GM12864 (cell line): ENCODE measurements at regions not wholly inside any gene's neighbourhood (a gene's known extent, or its start where the extent isn't known, plus 50 kb on each side); places are given as distances from the start of the nearest gene placed in this dataset.

Source experiments
- DNase-seq: peaks from one replicate; pipeline ENCODE4 v3.0.0-alpha.2; 2011; ENCODE audit warnings: low read depth
- H3K4me3 ChIP-seq: 2 replicates; pipeline ENCODE4 v1.5.1; 2011; ENCODE audit warnings: mild to moderate bottlenecking, low read depth, low read length, control low read depth
- TF ChIP-seq, protein P1 (sequence below): IDR thresholded peaks from 2 replicates; pipeline ENCODE4 v1.5.1; 2011; ENCODE audit warnings: low read depth, mild to moderate bottlenecking, moderate library complexity, low read length, control low read depth, inconsistent platforms; ENCODE audit errors: missing control alignments

DNA sequence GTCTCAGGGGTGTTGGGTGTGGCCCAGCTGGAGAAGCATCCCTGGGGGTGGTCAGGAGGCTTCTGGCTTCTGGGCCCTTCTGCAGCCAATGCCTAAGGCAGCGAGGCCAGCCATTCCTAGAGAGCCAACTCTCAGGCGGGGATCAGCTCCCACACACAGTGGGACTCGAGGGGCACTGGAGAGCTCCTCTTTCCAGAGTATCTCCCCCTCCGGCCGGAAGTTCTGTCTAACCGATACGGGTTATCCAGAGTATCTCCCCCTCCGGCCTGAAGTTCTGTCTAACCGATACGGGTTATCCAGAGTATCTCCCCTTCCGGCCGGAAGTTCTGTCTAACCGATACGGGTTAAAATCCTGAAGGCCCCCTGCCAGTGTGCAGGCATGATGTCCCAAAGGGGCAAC is 71.2 kb upstream of the B3GAT1 start:
- TF ChIP-seq, protein P1, sequence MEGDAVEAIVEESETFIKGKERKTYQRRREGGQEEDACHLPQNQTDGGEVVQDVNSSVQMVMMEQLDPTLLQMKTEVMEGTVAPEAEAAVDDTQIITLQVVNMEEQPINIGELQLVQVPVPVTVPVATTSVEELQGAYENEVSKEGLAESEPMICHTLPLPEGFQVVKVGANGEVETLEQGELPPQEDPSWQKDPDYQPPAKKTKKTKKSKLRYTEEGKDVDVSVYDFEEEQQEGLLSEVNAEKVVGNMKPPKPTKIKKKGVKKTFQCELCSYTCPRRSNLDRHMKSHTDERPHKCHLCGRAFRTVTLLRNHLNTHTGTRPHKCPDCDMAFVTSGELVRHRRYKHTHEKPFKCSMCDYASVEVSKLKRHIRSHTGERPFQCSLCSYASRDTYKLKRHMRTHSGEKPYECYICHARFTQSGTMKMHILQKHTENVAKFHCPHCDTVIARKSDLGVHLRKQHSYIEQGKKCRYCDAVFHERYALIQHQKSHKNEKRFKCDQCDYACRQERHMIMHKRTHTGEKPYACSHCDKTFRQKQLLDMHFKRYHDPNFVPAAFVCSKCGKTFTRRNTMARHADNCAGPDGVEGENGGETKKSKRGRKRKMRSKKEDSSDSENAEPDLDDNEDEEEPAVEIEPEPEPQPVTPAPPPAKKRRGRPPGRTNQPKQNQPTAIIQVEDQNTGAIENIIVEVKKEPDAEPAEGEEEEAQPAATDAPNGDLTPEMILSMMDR: no peak
- DNase-seq: no peak
- no peak overlapping the region for H3K4me3 ChIP-seq

DNA sequence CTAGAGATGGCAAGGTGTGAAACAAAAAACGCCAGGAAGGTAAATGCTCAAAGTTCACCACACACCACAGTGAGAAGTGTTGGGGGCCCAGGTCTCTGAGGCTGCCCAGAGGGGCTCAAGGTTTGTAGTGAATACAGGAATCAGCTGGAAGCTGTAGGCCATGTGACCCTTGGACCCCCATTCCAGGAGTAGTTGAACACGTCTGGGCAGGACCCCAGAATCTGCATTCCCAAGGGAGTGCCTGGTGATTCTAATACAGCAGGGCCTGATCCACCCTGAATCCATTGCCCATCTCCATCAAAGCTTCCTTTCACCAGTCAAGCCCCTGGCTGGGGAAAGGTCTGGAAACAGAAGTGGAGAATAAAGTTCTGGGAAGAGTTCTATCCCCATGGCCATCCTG is 70.8 kb upstream of the B3GAT1 start:
- no peak overlapping the region for H3K4me3 ChIP-seq
- no peak for DNase-seq
- TF ChIP-seq, protein P1: no peak

DNA sequence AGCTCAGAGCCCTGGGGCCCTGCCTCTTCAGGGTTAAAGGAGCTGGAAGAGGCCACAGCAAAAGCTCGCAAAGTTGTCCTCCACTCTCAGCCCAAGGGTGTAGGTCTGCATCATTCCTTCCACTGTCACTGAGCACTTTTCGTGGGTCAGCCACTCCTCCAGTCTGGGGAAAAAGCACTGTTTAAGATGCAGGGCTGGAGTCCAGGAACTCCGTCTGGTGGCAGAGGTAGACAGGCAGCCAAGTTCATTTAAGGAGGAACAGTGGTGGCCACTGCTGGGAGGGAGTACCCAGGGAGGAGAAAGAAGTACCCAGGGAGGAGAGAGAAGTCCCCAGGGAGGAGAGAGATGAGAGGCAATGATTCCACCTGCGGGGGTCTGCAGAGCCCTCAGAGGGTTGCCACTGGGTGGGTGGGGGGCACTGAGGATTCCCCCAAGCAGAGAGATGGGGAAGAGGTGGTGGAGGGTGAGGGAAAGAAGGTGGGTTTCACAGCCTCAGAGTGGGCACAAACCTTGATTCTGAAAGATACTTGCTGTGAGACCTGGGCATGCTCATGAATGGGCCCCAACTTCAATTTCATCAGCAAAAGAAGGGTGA is 70.0 kb upstream of the B3GAT1 start:
- TF ChIP-seq, protein P1: no peak
- no peak overlapping the region for H3K4me3 ChIP-seq
- no peak for DNase-seq

DNA sequence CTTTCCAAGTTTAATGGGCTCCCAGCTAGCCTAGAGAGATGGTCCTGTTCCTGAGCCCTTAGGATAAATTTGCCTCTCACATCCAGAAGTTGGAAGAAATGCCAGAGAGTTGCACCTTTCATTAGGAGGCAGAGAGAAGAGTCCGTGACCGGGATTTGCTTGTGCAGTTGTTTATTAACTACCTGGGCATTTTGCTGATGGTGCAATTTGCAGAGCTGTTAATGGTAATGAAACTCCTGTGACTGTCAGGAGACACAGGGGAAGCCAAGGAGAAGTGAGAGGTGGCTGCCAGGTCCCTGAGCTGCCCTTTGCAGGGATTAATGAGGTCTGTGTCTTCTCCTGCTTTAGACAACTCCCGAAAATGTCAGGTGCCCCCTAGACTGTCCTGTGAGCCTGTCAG is 69.1 kb upstream of the B3GAT1 start:
- TF ChIP-seq, protein P1: no peak
- H3K4me3 ChIP-seq: no peak overlapping the region
- no peak for DNase-seq

DNA sequence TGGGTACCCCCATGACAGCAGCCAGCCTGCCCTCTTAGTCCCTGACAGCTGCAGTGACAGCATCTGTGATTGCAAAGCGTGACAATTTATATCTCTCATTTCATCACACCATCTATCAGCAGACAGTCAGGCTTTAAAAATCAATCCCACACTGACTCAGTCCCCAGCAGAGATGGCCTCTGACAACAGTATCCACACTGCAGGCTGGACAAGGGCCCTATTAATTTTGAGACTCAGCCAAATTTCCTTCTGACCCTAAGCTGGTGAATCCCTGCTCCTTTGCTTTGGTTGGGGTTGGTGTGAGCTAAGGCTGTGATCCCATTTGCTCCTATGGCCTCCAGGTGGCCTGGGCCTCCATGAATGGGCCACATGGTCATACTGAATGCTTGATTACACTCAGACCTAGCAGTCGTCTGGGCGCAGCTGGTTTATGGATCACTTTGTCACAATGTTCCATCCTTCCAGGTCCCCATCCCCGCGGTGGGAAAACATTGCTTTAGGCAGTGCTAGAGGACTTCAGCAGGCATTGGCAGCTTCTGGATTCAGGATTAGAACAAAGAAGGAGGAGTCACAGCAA is 68.2 kb upstream of the B3GAT1 start:
- TF ChIP-seq, protein P1: no peak
- H3K4me3 ChIP-seq: no peak overlapping the region
- no peak for DNase-seq

DNA sequence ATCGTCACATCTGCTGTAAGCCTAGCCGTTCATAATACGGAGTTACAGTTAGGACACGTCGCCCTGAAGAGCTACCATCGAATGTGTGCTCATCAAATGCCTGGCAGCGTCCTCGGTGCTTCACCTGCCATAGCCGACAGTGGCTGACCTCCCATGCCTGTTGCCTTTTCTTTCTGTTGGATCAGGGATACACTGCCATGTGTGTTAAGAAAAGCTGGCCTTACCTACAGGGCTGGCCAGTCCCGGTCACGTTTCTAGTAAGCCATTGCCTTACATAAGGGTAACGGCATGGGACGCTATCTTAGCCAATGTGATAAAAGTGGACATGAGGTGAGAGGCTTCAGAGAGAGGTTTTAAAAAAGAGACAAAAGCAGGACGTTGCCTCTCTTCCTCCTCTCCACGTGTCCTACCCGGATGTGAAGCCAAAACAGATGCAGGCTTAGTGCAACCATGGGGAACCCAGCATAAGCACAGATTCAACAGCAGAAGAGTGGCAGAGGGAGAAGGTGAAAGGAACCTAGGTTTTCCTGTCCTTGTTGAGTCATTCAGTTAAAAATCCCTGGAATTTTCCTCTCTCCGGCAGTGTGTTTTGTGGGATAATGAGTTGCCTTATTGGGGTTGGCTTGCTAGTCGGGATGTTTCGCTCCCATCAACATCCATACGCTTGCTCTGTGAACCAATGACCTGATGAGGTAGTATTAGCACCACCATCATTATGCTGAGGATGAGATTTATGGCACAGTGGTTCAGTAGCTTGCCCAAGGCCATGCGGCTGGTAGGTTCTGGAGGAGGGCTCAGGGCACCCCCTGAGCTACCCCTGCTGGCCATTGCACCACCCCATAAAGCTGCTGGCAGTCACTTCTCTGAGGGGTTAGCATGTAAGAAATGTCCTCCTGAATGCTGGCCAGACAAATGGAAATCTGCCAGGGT is 67.4 kb upstream of the B3GAT1 start:
- H3K4me3 ChIP-seq: no peak overlapping the region
- DNase-seq: no peak
- TF ChIP-seq, protein P1: no peak

DNA sequence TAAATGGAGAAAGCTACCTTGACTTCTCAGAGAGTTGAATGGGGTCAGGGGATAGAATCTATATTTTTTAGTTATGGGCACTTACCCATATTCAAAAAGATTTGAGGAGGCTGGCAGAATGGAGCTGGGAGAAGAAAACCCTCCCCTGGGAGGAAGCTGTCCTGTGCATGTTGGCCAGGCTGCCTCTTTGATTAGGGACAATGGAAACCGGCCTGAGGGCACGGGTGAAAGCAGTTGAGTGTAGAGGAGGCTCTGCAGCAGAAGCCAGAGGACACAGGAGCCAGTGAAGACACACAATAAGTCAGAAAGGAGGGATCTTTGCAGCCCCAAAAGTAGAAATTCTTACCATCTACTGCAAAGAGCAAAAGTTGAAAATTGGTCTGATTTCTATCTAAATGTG is 66.6 kb upstream of the B3GAT1 start:
- H3K4me3 ChIP-seq: no peak overlapping the region
- DNase-seq: no peak
- TF ChIP-seq, protein P1: no peak
